ENCODE measurements at regions not wholly inside any gene's neighbourhood (a gene's known extent, or its start where the extent isn't known, plus 50 kb on each side); places are given as distances from the start of the nearest gene placed in this dataset.

- H3K27me3 Mint-ChIP-seq (ENCODE audit: low read depth), result peaks cover 4% of the 10 kb centered on the region
- intact Hi-C loops (cut with micrococcal nuclease), result no loop called here
- no peaks in the 10 kb centered on the region for H3K4me1 Mint-ChIP-seq (ENCODE audit: low read depth)
- no peaks in the 10 kb centered on the region for H3K36me3 Mint-ChIP-seq (ENCODE audit: low read depth)
- no peak overlapping the region for H3K4me3 Mint-ChIP-seq (ENCODE audit: low read depth)
- no peak overlapping the region for H3K27ac Mint-ChIP-seq
- no peaks in the 10 kb centered on the region for H3K9me3 Mint-ChIP-seq
- no peak for DNase-seq (ENCODE audit: low spot score)
Observed at GRCh38 chr2:126995621-126996377, 97.1 kb downstream of the TEX51 start.

- H3K36me3 Mint-ChIP-seq (ENCODE audit: low read depth), result no peaks in the 10 kb centered on the region
- intact Hi-C loops (cut with micrococcal nuclease), result no loop called here
- H3K9me3 Mint-ChIP-seq, result no peaks in the 10 kb centered on the region
- DNase-seq (ENCODE audit: low spot score), result no peak
- peaks cover 4% of the 10 kb centered on the region for H3K27me3 Mint-ChIP-seq (ENCODE audit: low read depth)
- H3K27ac Mint-ChIP-seq, result no peak overlapping the region
- no peak overlapping the region for H3K4me3 Mint-ChIP-seq (ENCODE audit: low read depth)
- H3K4me1 Mint-ChIP-seq (ENCODE audit: low read depth), result no peaks in the 10 kb centered on the region
Observed at GRCh38 chr2:126996378-126996699, 97.6 kb downstream of the TEX51 start.

Data from activated T-helper 2 cell treated with anti-CD3 and anti-CD28 coated beads, Interferon-gamma antibody, Interleukin-2, Interleukin-4, amounts not matched to agents 10 μg/mL and 5 μg/mL and 100 μg/mL, durations not matched to agents 14 hours and 24 hours and 36 hours (primary cell).